ENCODE measurements at regions not wholly inside any gene's neighbourhood (a gene's known extent, or its start where the extent isn't known, plus 50 kb on each side); places are given as distances from the start of the nearest gene placed in this dataset.

GRCh38 chr3:26964836-26965235 is 342.3 kb downstream of the LRRC3B start:
- TF ChIP-seq EZH2 (IDR thresholded peaks at IDR 0.05; ENCODE audit: insufficient read depth, poor library complexity, severe bottlenecking), result no peak
- TF ChIP-seq EZH2phosphoT487 (IDR thresholded peaks at IDR 0.05; ENCODE audit: insufficient read depth, low read depth), result no peak
